A673 (cell line): ENCODE measurements at regions not wholly inside any gene's neighbourhood (a gene's known extent, or its start where the extent isn't known, plus 50 kb on each side); places are given as distances from the start of the nearest gene placed in this dataset.

Experiments used
- BruUV-seq: library from RNA; stranded (reverse); fragments of 400-500 nt; replicated peaks from 2 replicates; lab custom pipeline; 2021; lab: Mats Ljungman, UMichigan
- CTCF ChIA-PET: fragments of 300-600 bp; sonication (Branson Sonifier 250); formaldehyde crosslinking; loops from one replicate; lab custom pipeline; 2022; ENCODE audit warnings: antibody characterized with exemption; lab: Charles Lee
- POLR2A ChIA-PET: fragments of 300-600 bp; sonication (Branson Sonifier 250); formaldehyde crosslinking; loops from one replicate; lab custom pipeline; 2022; ENCODE audit warnings: antibody characterized with exemption; ENCODE audit not compliant: low non-redundant PET; lab: Charles Lee
- DNase-seq: peaks from one replicate; pipeline ENCODE4 v3.0.0-alpha.2; 2015; ENCODE audit warnings: low spot score
- H3K27ac ChIP-seq: fragments of 200-600 bp; sonication (generic); 2 replicates; pipeline ENCODE4 v1.5.1; 2016; ENCODE audit warnings: mixed run types, low read depth, mild to moderate bottlenecking, mixed read lengths, antibody characterized with exemption, low read length; ENCODE audit not compliant: poor library complexity, severe bottlenecking
- H3K27me3 ChIP-seq: fragments of 200-600 bp; sonication (generic); replicated peaks from 2 replicates; pipeline ENCODE4 v1.6.1; 2017; ENCODE audit warnings: mixed run types, low read depth, mild to moderate bottlenecking, mixed read lengths, antibody characterized with exemption, low read length; ENCODE audit not compliant: insufficient read depth, poor library complexity
- H3K36me3 ChIP-seq: fragments of 200-600 bp; sonication (generic); 2 replicates; pipeline ENCODE4 v1.6.1; 2016; ENCODE audit warnings: mixed run types, mild to moderate bottlenecking, mixed read lengths, antibody characterized with exemption, low read length; ENCODE audit not compliant: insufficient read depth, poor library complexity, severe bottlenecking
- H3K4me1 ChIP-seq: fragments of 200-600 bp; sonication (generic); 2 replicates; pipeline ENCODE4 v1.6.1; 2017; ENCODE audit warnings: mixed run types, mild to moderate bottlenecking, mixed read lengths, antibody characterized with exemption, low read length; ENCODE audit not compliant: insufficient read depth, poor library complexity, severe bottlenecking
- H3K4me3 ChIP-seq: fragments of 200-600 bp; sonication (generic); 2 replicates; pipeline ENCODE4 v1.5.1; 2016; ENCODE audit warnings: low read depth, mixed run types, mild to moderate bottlenecking, mixed read lengths, low read length; ENCODE audit not compliant: poor library complexity, severe bottlenecking
- H3K9me3 ChIP-seq: fragments of 200-600 bp; sonication (generic); 2 replicates; pipeline ENCODE4 v1.6.1; 2016; ENCODE audit warnings: mixed run types, low read depth, mild to moderate bottlenecking, mixed read lengths, antibody characterized with exemption, low read length; ENCODE audit not compliant: poor library complexity, severe bottlenecking
- CTCF ChIP-seq: fragments of 300-800, 200-600 bp; sonication (generic); conservative IDR thresholded peaks from 2 replicates; pipeline ENCODE4 v1.5.1; 2017; ENCODE audit warnings: low read depth, mild to moderate bottlenecking, antibody characterized with exemption, low read length, moderate library complexity, mixed read lengths
- EZH2 ChIP-seq: fragments of 200-600 bp; sonication (generic); IDR thresholded peaks from 2 replicates; pipeline ENCODE4 v1.6.1; 2017; ENCODE audit warnings: borderline replicate concordance, low read depth, mild to moderate bottlenecking, mixed read lengths, antibody characterized with exemption, low read length; ENCODE audit not compliant: poor library complexity, severe bottlenecking
- intact Hi-C: fragments of 100-400 bp; cut with micrococcal nuclease; formaldehyde crosslinking; loops from one replicate; pipeline ENCODE4 v1.10.0; 2022; ENCODE audit not compliant: unreplicated experiment

GRCh38 chr7:3246127-3246526 lies 54.9 kb upstream of the SDK1 start:
- CTCF ChIA-PET: no interaction called here
- POLR2A ChIA-PET: no interaction called here
- no peak for DNase-seq

GRCh38 chr7:3246651-3247050 lies 54.4 kb upstream of the SDK1 start:
- no peak for DNase-seq
- H3K36me3 ChIP-seq: no peaks in the 10 kb centered on the region
- peaks cover 3% of the 10 kb centered on the region for H3K9me3 ChIP-seq
- POLR2A ChIA-PET: no interaction called here
- H3K4me3 ChIP-seq: no peak overlapping the region
- no peaks in the 10 kb centered on the region for H3K27me3 ChIP-seq
- H3K27ac ChIP-seq: no peak overlapping the region
- intact Hi-C loops: no loop called here
- BruUV-seq: no TSS peak
- CTCF ChIA-PET: no interaction called here
- H3K4me1 ChIP-seq: no peaks in the 10 kb centered on the region
- TF ChIP-seq CTCF (no peak), EZH2 (no peak)

More at GRCh38 chr7:3246127-3246526, 54.9 kb upstream of the SDK1 start:
- Histone ChIP-seq H3K27me3 (no peaks in the 10 kb centered on the region), H3K36me3 (no peaks in the 10 kb centered on the region), H3K9me3 (peaks cover 3% of the 10 kb centered on the region), H3K4me1 (no peaks in the 10 kb centered on the region), H3K4me3 (no peak overlapping the region), H3K27ac (no peak overlapping the region)
- TF ChIP-seq CTCF (no peak), EZH2 (no peak)
- intact Hi-C loops: no loop called here
- no TSS peak for BruUV-seq

- Histone ChIP-seq H3K4me3 (no peak overlapping the region), H3K27me3 (no peaks in the 10 kb centered on the region), H3K9me3 (peaks cover 3% of the 10 kb centered on the region), H3K27ac (no peak overlapping the region), H3K4me1 (no peaks in the 10 kb centered on the region), H3K36me3 (no peaks in the 10 kb centered on the region)
- no TSS peak for BruUV-seq
- POLR2A ChIA-PET: no interaction called here
- intact Hi-C loops: no loop called here
- TF ChIP-seq CTCF (no peak), EZH2 (no peak)
- no peak for DNase-seq
- CTCF ChIA-PET: no interaction called here
Observed at GRCh38 chr7:3250725-3251124, 50.3 kb upstream of the SDK1 start.
